Duodenal mucosa (tissue), 2 donors: ENCODE measurements at regions not wholly inside any gene's neighbourhood (a gene's known extent, or its start where the extent isn't known, plus 50 kb on each side); places are given as distances from the start of the nearest gene placed in this dataset.
"Not testable (repeated sequence)": the region's sequence is repeated elsewhere in the genome, so short reads cannot be mapped to it uniquely, and the experiment has no call there.

ENCODE experiments used
- H3K27ac ChIP-seq: one replicate; pipeline ENCODE4 v1.7.0; 2013; ENCODE audit warnings: low read depth, low read length
- H3K27me3 ChIP-seq, 2 donors: one replicate each; pipeline ENCODE4 v1.7.0; 2013; ENCODE audit warnings: low read length in 2 of 2, control low read depth in 1 of 2; ENCODE audit not compliant: insufficient read depth in 2 of 2, control insufficient read depth in 1 of 2
- H3K36me3 ChIP-seq, 2 donors: one replicate each; pipeline ENCODE4 v1.7.0; 2013; ENCODE audit warnings: low read length in 2 of 2, control low read depth in 1 of 2; ENCODE audit not compliant: insufficient read depth in 2 of 2, control insufficient read depth in 1 of 2
- H3K4me1 ChIP-seq, 2 donors: one replicate each; pipeline ENCODE4 v1.7.0; 2013; ENCODE audit warnings: low read length in 2 of 2, control low read depth in 1 of 2; ENCODE audit not compliant: insufficient read depth in 2 of 2, control insufficient read depth in 1 of 2
- H3K4me3 ChIP-seq, 2 donors: one replicate each; pipeline ENCODE4 v1.7.0; 2013; ENCODE audit warnings: low read length in 2 of 2, low read depth in 1 of 2
- H3K9ac ChIP-seq, 2 donors: one replicate each; pipeline ENCODE4 v1.7.0; 2013; ENCODE audit warnings: low read length in 2 of 2, low read depth in 1 of 2
- H3K9me3 ChIP-seq, 2 donors: one replicate each; pipeline ENCODE4 v1.7.0; 2013; ENCODE audit warnings: low read length in 2 of 2, control low read depth in 1 of 2; ENCODE audit not compliant: control insufficient read depth in 1 of 2

DNA sequence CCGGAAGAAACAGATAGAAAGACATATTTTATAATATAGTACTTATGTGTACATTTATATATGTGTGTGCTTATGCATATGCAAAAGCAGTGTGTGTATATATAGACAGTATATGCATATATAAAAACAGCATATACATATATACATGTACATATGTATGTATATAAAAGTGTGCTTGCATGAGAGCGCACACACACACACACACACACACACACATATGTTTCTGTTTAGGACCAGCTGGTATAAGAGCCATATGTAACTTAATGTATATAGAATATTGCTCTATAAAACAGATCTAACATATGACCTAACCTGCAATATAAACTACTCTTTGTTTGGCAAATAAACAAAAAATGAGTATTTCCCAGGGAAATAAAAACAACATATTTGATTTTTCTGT, 65.1 kb upstream of the CDH9 start:
- Histone ChIP-seq H3K9ac (no peak overlapping the region), H3K4me1 (no peaks in the 10 kb centered on the region), H3K9me3 (peaks cover 0 to 10% of the 10 kb centered on the region in 2 donors), H3K4me3 (no peak overlapping the region), H3K36me3 (no peaks in the 10 kb centered on the region), H3K27me3 (no peaks in the 10 kb centered on the region), H3K27ac (no peak overlapping the region)

DNA sequence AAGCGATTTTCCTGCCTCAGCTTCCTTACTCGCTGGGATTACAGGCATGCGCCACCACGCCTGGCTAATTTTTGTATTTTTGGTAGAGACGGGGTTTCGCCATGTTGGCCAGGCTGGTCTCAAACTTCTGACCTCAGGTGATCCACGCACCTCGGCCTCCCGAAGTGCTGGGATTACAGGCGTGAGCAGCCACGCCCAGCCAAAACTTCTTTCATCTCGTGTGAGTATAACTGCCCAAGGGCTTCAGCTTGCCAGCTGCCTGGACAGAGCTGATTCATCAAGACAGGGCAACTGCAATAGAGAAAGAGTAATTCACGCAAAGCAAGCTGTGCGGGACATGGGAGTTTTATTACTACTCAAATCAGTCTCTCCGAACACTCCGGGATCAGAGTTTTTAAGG, 57.4 kb upstream of the CDH9 start:
- not testable (repeated sequence) for H3K36me3 ChIP-seq, H3K4me1 ChIP-seq, H3K9me3 ChIP-seq, H3K4me3 ChIP-seq, H3K9ac ChIP-seq, H3K27me3 ChIP-seq, H3K27ac ChIP-seq

DNA sequence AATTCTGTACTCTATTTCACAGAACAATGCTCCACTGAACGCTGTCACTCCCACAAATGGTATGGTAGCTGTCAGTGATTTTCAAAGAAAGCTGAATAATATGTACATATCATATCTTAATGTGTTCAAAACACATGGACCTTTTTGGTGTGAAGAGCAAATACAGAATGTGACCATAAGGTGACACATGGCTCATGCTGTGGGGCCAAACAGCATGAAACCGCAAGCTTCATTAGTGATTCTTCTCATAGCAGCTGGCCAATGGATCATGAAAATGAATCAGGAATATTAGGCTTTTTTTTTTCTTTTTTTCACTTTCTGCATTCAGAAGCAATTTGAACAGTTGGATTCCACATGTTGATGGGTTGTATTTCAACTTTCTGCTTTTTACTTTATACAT, 54.9 kb upstream of the CDH9 start:
- Histone ChIP-seq H3K27ac (no peak overlapping the region), H3K9ac (no peak overlapping the region), H3K4me1 (no peaks in the 10 kb centered on the region), H3K36me3 (no peaks in the 10 kb centered on the region), H3K9me3 (peaks cover 4 to 9% of the 10 kb centered on the region in 2 donors), H3K4me3 (no peak overlapping the region), H3K27me3 (no peaks in the 10 kb centered on the region)

DNA sequence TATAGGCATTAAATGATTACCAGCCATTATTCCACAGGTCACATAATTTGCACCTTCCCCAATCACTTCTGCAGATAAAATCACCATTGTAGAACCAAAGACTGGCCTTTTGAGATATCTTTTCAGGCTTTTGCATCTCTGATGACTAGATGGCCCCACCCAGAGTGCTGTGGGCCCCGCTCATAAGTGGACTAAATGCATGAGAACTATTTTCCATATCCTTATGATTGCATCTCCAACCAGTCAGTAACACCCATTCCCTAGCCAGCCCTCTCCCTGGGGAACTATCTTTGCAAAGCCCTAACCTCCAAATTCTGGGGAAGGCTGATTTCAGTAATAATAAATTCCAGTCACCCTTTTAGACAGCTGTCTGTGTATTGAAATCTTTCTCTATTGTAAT, 53.5 kb upstream of the CDH9 start:
- Histone ChIP-seq H3K27ac (no peak overlapping the region), H3K9me3 (peaks cover 3 to 4% of the 10 kb centered on the region in 2 donors), H3K4me3 (no peak overlapping the region), H3K27me3 (no peaks in the 10 kb centered on the region), H3K4me1 (no peaks in the 10 kb centered on the region), H3K36me3 (no peaks in the 10 kb centered on the region), H3K9ac (no peak overlapping the region)

DNA sequence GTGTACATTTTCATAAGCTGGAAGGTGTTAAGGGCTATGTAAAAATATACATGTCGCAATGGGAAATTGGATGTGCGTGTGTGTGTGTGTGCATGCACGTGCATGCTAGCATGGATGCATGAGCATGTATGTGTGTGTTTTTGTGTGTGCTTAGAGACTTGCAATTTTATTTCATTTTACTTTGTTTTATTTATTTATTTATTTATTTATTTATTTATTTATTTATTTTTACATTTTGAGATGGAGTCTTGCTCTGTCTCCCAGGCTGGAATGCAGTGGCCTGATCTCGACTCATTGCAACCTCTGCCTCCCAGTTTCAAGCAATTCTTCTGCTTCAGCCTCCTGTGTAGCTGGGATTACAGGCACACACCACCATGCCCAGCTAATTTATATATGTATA, 50.4 kb upstream of the CDH9 start:
- not testable (repeated sequence) for H3K27me3 ChIP-seq, H3K36me3 ChIP-seq, H3K9ac ChIP-seq, H3K4me1 ChIP-seq, H3K27ac ChIP-seq, H3K4me3 ChIP-seq, H3K9me3 ChIP-seq
